B cell (primary cell): ENCODE measurements at regions not wholly inside any gene's neighbourhood (a gene's known extent, or its start where the extent isn't known, plus 50 kb on each side); places are given as distances from the start of the nearest gene placed in this dataset.

ENCODE experiments used
- ATAC-seq: fragments of 200-7000 bp; cut with Tn5 transposase; one replicate; pipeline ENCODE4 v1.10.0; 2021; ENCODE audit warnings: low read depth, mild to moderate bottlenecking, moderate number of reproducible peaks, moderate library complexity
- CTCF ChIA-PET: fragments of 350-600 bp; sonication (Branson Sonifier 250); formaldehyde crosslinking; loops from one replicate; lab custom pipeline; 2021; ENCODE audit warnings: antibody characterized with exemption, inconsistent platforms; lab: Charles Lee
- POLR2A ChIA-PET: fragments of 350-600 bp; sonication (Branson Sonifier 250); formaldehyde crosslinking; loops from one replicate; lab custom pipeline; 2021; ENCODE audit warnings: antibody characterized with exemption; lab: Charles Lee
- DNase-seq: peaks from one replicate; pipeline ENCODE4 v3.0.0; 2013
- H2AFZ ChIP-seq: 2 replicates; pipeline ENCODE4 v1.6.1; 2012; ENCODE audit warnings: mild to moderate bottlenecking, low read depth, low read length; ENCODE audit not compliant: insufficient read depth, poor library complexity, severe bottlenecking
- H3K27ac ChIP-seq, 2 donors: 1 replicate in 1 of 2; 2 replicates in 1 of 2; pipeline ENCODE4 v1.5.1; 2012 to 2013; ENCODE audit warnings: low read length in 2 of 2, mild to moderate bottlenecking in 2 of 2, moderate library complexity in 1 of 2
- H3K27me3 ChIP-seq, 4 experiments: fragments of 200-600 bp in 1 of 4; sonication (generic) in 1 of 4; replicated peaks in 1 of 4; 1 replicate in 2 of 4; 2 replicates in 2 of 4; pipeline versions ENCODE4 v1.6.1 to v1.7.0; 2013 to 2016; ENCODE audit warnings: low read length in 3 of 4, mild to moderate bottlenecking in 2 of 4, mixed read lengths in 1 of 4, moderate library complexity in 1 of 4; ENCODE audit not compliant: insufficient read depth in 4 of 4, control insufficient read depth in 3 of 4; ENCODE audit errors: control extremely low read depth in 1 of 4
- H3K36me3 ChIP-seq, 2 experiments: replicated peaks in 1 of 2; 1 replicate in 1 of 2; 2 replicates in 1 of 2; pipeline versions ENCODE4 v1.6.1 to v1.7.1; 2013; ENCODE audit warnings: low read length in 1 of 2; ENCODE audit not compliant: insufficient read depth in 2 of 2, control insufficient read depth in 1 of 2; ENCODE audit errors: control extremely low read depth in 1 of 2, extremely low read depth in 1 of 2
- H3K4me1 ChIP-seq, 2 donors: fragments of 200-600 bp in 1 of 2; sonication (generic) in 1 of 2; 1 replicate in 1 of 2; 2 replicates in 1 of 2; pipeline versions ENCODE4 v1.5.1 to v1.6.1; 2013 to 2017; ENCODE audit warnings: low read length in 2 of 2; ENCODE audit not compliant: control insufficient read depth in 2 of 2, insufficient read depth in 2 of 2
- H3K4me2 ChIP-seq: replicated peaks from 2 replicates; pipeline ENCODE3; 2012; ENCODE audit warnings: mild to moderate bottlenecking, low read depth, low read length; ENCODE audit not compliant: poor library complexity, severe bottlenecking
- H3K4me3 ChIP-seq, 5 experiments: fragments of 200-600 bp in 1 of 5; sonication (generic) in 1 of 5; 1 replicate in 3 of 5; 2 replicates in 2 of 5; pipeline versions ENCODE4 v1.5.1 to v1.7.0; 2011 to 2016; ENCODE audit warnings: low read length in 4 of 5, mild to moderate bottlenecking in 4 of 5, low read depth in 2 of 5, control low read depth in 1 of 5, moderate library complexity in 1 of 5; ENCODE audit not compliant: insufficient read depth in 1 of 5; ENCODE audit errors: control extremely low read depth in 1 of 5, extremely low read depth in 1 of 5
- H3K79me2 ChIP-seq: fragments of 200-600 bp; sonication (generic); one replicate; pipeline ENCODE4 v1.6.0; 2016; ENCODE audit warnings: low read length; ENCODE audit not compliant: control insufficient read depth, insufficient read depth
- H3K9ac ChIP-seq: fragments of 200-600 bp; sonication (generic); 2 replicates; pipeline ENCODE4 v1.6.1; 2017; ENCODE audit warnings: mild to moderate bottlenecking, low read length, moderate library complexity
- H3K9me3 ChIP-seq, 3 donors: one replicate each; pipeline versions ENCODE4 v1.6.1 to v1.7.1; 2013; ENCODE audit warnings: low read length in 2 of 3; ENCODE audit not compliant: control insufficient read depth in 2 of 3, insufficient read depth in 1 of 3; ENCODE audit errors: control extremely low read depth in 1 of 3
- H4K20me1 ChIP-seq: 2 replicates; pipeline ENCODE4 v1.6.0; 2012; ENCODE audit warnings: mild to moderate bottlenecking, low read length; ENCODE audit not compliant: insufficient read depth, control insufficient read depth, poor library complexity, severe bottlenecking
- H3K27ac Mint-ChIP-seq: one replicate; pipeline ENCODE4 v1.8.0; 2021; ENCODE audit warnings: mixed read lengths
- H3K27me3 Mint-ChIP-seq: one replicate; pipeline ENCODE4 v1.8.0; 2021; ENCODE audit warnings: mixed read lengths
- H3K4me1 Mint-ChIP-seq: one replicate; pipeline ENCODE4 v1.8.0; 2021; ENCODE audit warnings: mixed read lengths
- H3K4me3 Mint-ChIP-seq: one replicate; pipeline ENCODE4 v1.8.0; 2021; ENCODE audit warnings: mixed read lengths
- H3K9me3 Mint-ChIP-seq: one replicate; pipeline ENCODE4 v1.8.0; 2022; ENCODE audit warnings: mixed read lengths; ENCODE audit not compliant: insufficient read depth
- CTCF ChIP-seq: fragments of 200-600 bp; IDR thresholded peaks from one replicate; pipeline ENCODE4 v1.8.0; 2022; ENCODE audit warnings: antibody characterized with exemption, mild to moderate bottlenecking
- EZH2 ChIP-seq: IDR thresholded peaks from 2 replicates; pipeline ENCODE4 v1.6.1; 2012; ENCODE audit warnings: borderline replicate concordance, low read depth, mild to moderate bottlenecking, moderate library complexity, low read length; ENCODE audit not compliant: insufficient read depth, poor library complexity, severe bottlenecking
- whole genome bisulfite sequencing: methylation state at CpG from one replicate; pipeline ENCODE4 v1.1.5; 2013; ENCODE audit warnings: missing lambda C conversion rate; ENCODE audit not compliant: insufficient coverage; 5-methylcytosine and 5-hydroxymethylcytosine counted together
- intact Hi-C: fragments of 100-400 bp; cut with micrococcal nuclease; formaldehyde crosslinking; loops from one replicate; pipeline ENCODE4 v1.10.0; 2022

- no peak for DNase-seq
- Histone ChIP-seq H3K9me3 (peaks cover 0 to 4% (median 0%) of the 10 kb centered on the region in 3 donors), H4K20me1 (no peaks in the 10 kb centered on the region), H3K4me1 (no peaks in the 10 kb centered on the region), H2AFZ (no peak overlapping the region), H3K27ac (no peak overlapping the region), H3K79me2 (no peaks in the 10 kb centered on the region), H3K36me3 (no peaks in the 10 kb centered on the region), H3K4me3 (no peak overlapping the region), H3K9ac (no peak overlapping the region), H3K27me3 (no peaks in the 10 kb centered on the region), H3K4me2 (no peak overlapping the region)
- Mint-ChIP-seq H3K4me1 (no peaks in the 10 kb centered on the region), H3K4me3 (no peak overlapping the region), H3K27me3 (no peaks in the 10 kb centered on the region), H3K9me3 (no peaks in the 10 kb centered on the region), H3K27ac (no peak overlapping the region)
- TF ChIP-seq CTCF: no peak
- no peak for TF ChIP-seq EZH2
- POLR2A ChIA-PET: no interaction called here
- CTCF ChIA-PET: no interaction called here
- no CpG with 5 or more reads among the region's 5 CpGs for WGBS
- intact Hi-C loops: no loop called here
- no peak for ATAC-seq
Measured at GRCh38 chr2:123540291-123540690, 484.8 kb upstream of the CNTNAP5 start.

- H3K36me3 ChIP-seq: no peaks in the 10 kb centered on the region
- no peak for DNase-seq
- no peaks in the 10 kb centered on the region for H3K4me1 ChIP-seq
- no peaks in the 10 kb centered on the region for H3K4me1 Mint-ChIP-seq
- H3K27ac ChIP-seq: no peak overlapping the region
- ATAC-seq: no peak
- H3K27me3 Mint-ChIP-seq: no peaks in the 10 kb centered on the region
- H3K79me2 ChIP-seq: no peaks in the 10 kb centered on the region
- H3K27me3 ChIP-seq: no peaks in the 10 kb centered on the region
- H3K9me3 Mint-ChIP-seq: peaks cover 6% of the 10 kb centered on the region
- no peak overlapping the region for H3K4me3 Mint-ChIP-seq
- no peaks in the 10 kb centered on the region for H3K9me3 ChIP-seq
- H3K4me2 ChIP-seq: no peak overlapping the region
- intact Hi-C loops: no loop called here
- no peaks in the 10 kb centered on the region for H4K20me1 ChIP-seq
- H3K4me3 ChIP-seq: no peak overlapping the region
- POLR2A ChIA-PET: no interaction called here
- H3K27ac Mint-ChIP-seq: no peak overlapping the region
- no peak for TF ChIP-seq CTCF
- TF ChIP-seq EZH2: no peak
- CTCF ChIA-PET: no interaction called here
- no peak overlapping the region for H2AFZ ChIP-seq
- H3K9ac ChIP-seq: no peak overlapping the region
Measured at GRCh38 chr2:123546353-123546752, 478.7 kb upstream of the CNTNAP5 start.
